ENCODE measurements at regions not wholly inside any gene's neighbourhood (a gene's known extent, or its start where the extent isn't known, plus 50 kb on each side); places are given as distances from the start of the nearest gene placed in this dataset.
"Not testable (repeated sequence)": the region's sequence is repeated elsewhere in the genome, so short reads cannot be mapped to it uniquely, and the experiment has no call there.

DNA sequence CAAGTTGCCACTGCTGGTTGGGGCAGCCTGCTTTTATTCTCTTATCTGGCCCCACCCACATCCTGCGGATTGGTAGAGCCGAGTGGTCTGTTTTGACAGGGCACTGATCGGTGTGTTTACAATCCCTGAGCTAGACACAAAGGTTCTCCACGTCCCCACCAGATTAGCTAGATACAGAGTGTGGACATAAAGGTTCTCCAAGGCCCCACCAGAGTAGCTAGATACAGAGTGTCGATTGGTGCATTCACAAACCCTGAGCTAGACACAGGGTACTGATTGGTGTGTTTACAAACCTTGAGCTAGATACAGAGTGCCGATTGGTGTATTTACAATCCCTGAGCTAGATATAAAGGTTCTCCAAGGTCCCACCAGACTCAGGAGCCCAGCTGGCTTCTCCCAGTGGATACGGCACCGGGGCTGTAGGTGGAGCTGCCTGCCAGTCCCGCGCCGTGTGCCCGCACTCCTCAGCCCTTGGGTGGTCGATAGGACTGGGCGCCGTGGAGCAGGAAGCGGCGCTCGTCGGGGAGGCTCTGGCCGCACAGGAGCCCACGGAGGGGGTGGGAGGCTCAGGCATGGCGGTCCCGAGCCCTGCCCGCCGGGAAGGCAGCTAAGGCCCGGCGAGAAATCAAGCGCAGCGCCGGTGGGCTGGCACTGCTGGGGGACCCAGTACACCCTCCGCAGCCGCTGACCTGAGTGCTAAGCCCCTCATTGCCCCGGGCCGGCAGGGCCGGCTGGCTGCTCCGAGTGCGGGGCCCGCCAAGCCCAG, 157.8 kb upstream of the PPP1R3A start:
- not testable (repeated sequence) for DNase-seq

DNA sequence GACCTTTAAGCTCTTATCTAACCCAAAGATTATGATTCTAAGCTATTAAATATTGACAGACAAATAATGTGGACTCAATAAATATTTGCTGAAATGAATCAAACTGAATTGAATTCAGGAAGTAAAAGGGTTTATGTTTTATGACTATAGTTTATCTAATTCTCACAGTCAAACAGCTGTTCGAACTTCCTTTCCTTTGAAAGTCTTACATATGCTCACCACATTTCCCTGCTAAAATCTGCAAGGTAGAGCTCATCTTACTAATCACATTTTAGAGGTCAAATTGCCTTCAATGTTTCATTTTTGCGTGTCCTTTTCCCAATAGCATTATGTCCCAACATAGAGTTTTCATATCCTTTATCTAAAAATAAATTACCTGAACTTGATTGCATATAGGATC, 154.9 kb upstream of the PPP1R3A start:
- DNase-seq = no peak

DNA sequence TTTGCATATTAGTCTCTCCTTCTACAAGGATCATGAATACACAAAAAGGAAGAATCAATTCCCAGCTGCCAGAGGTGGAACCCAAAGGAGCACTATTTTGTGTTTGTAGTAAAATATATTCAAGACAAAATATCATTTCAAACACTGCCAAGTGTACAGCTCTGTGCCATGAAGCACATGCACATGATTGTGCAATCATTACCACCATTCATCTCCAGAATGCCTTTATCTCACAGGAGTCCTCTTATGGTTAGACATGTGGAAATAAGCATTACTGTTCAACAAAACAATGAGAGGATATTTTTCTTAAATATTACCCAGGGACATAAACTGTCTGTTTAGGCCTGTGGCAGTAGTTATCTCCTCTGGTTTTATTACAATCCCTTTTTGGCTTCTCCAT, 151.4 kb upstream of the PPP1R3A start:
- DNase-seq = no peak

DNA sequence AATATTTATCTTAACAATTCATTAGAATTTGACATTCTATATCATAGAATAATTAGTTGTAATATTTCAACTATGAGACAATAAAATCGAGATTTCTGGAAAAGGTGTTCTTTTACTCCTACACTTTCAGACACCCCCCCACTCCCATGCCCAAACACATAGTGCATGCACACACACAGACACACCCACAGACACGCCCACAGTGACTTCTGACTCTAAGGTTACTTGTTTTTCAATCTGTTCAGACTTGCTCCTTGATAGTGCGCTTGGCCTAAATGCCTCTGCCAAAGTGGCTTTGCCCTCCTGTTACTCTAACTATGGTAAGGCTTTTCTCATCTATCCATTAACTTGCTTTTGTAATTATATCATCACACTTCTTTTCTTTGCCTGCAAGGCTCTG, 144.0 kb upstream of the PPP1R3A start:
- DNase-seq = no peak

DNA sequence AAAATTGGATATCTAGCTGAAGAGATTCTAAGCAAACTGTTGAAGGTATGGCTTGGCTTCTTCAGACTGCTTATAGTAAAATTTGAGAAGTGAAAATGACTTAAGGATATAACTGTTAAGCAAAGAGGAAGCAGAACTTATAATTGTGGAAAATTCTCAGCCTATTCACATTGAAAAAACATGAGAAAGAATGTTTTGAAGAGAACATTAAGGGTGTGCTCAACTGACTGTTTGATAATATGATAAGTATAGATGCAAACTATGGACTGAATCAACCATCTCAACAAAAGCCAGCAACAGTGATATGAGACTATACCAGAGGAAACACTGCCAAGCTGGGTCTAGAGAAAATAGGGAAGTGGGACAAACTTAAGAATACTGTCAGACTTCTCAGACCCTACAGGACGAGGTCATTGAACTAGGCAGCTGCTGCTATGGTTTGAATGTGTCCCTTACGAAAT, 133.1 kb upstream of the PPP1R3A start:
- no peak for DNase-seq

DNA sequence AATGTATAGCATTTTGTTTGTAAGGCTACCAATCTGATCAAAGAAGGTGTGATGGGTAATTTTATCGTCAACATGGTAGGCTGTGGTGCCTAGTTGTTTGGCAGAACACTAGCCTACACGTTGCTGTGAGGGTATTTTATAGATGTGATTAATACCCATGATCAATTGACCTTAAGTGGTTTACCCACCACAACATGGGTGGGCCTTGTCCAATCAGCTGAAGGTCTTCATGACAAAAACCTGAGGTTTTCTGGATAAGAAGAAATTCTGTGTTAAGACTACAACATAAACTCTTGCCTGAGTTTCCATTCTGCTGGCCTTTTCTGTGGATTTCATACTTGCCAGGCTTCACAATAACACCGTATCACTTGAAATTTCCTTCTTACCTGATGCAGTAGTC, 131.8 kb upstream of the PPP1R3A start:
- no peak for DNase-seq

DNA sequence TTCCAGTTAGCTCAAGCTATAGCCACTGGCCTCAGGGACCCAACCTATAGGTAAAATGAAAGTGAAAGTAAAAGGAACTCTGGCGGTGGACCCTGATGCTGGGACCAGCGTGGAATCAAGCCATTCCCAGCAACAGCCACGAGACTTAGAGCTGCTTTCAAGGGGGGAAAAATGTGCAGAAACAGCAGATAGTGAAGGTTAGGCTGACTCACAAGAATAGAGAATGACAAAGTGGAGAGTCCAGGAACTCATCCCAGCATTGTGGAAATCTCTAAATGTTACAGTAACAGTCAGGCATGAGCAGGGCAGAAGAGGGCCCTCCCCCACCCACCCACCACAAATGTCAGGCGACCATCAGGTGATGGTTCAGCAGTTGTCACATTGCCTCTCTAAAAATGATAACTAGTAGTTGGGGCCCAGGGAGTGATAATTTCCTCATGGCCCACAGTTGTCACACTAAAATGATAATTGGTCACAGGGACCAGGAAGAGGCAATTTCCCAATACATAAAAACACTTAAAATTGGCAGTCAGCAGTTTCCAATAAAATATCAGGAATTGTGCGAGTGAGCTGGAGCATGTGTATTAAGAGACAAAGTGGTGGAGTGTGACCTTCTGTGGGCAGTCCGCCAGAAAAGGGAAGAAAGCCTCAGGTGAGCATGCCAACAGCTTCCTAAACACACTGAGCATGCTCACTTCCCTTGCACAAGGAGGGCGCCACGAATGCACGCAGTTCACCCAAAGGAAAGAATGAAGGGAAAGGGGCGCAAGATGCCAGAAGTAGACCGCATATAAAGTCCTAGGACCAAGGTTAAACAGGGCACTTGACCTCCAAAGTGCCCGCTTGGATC, 129.8 kb upstream of the PPP1R3A start:
- DNase-seq = peak; percentile 45

DNA sequence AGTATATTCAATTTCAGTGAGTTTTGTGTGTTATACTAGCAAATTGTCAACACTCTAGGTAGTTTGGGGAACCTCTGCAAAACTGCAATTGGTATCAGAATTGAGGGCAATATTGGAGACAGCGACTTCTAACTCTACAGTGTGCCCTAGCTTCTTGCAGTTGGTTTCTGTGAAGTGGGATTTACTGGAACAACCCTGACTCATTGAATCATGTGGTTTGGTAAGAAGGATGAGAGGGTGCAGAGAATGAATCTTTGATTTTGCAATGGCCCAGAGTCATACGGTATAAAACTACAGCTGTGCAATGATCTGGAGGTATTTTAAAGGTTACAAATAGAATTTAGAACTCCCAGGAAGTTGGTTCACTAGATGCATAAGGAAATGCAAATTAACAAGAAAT, 129.1 kb upstream of the PPP1R3A start:
- DNase-seq = no peak

DNA sequence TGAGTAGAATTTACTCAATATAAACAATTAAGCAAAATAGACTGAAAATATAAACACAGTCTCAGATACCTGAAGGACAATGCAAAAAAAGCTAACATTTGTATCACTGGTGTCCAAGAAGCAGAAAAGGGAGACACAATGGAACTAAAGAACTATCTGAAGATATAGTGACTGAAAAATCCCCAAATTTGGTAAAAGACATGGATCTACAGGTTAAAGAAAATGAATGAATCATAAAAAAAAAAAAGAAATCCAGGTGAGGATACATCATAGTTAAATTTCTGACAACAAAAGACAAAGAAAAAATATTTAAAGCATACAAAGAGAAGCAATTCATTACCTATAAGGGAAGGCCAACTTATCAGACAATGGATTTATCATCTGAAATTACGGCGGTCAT, 114.7 kb upstream of the PPP1R3A start:
- DNase-seq = no peak

DNA sequence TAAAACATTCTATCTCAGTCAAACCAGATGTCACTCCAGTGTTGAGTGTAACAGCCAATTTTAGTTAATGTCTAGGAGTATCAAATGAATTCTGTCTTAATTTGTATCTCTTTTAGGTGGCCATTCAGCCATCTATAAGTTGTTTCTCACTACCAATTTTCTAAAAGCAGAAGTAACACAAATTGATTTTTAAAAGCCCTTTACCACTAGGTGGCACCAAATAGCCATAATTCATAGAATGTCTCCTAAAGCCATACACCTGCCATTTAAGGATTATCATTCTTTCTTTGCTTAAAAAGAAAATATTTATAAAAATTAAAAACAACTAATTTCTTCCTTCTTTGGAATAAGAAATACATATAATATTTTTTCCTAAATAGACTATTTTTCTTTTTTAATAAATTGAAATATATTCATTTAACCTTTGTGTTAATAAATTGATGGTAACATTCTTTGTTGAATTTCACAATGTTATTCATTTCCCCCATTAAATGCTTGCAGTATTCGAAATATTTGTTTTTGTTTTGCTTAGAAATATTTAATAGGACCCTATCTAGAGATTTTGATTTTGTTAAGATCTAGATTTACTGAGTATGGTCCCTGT, 107.8 kb upstream of the PPP1R3A start:
- DNase-seq = peak; percentile 73

DNA sequence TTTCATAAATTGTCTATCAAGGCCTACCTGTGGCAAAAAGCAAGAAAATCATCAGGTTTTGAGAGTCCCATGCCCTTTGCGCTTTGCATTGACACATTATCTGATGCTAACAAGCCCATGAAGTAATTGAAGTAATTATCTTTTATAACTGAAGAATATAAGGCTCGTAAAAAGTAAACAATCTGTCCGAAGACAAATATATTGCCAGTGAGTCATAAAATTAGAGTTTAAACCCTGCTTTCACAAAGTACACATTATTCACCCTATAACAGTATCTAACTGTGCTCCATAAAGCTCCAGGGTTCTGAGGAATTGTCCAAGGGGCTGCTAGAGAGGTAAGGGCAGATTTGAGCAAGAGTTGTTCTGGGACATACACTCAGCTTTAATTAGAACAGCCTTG, 102.3 kb upstream of the PPP1R3A start:
- DNase-seq = no peak

DNA sequence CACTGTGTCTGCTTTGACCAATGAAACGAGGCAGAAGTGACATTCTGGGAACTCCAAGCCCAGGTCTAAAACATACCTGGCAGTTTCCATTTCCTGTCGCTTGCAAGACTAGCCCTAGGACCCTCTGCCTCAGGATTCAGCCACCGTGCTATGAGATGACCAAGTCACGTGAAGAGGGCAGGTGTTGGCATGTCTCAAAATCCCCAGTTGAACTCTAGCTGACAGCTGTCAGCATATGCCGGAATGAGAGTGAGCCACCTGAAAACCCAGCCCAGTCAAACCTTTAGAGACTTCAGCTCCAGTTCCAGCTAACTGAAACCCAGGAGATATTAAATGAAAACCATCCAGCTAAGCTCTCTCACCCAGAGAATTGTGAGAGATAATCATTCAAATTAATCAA, 89.9 kb upstream of the PPP1R3A start:
- DNase-seq = peak; percentile 26

DNA sequence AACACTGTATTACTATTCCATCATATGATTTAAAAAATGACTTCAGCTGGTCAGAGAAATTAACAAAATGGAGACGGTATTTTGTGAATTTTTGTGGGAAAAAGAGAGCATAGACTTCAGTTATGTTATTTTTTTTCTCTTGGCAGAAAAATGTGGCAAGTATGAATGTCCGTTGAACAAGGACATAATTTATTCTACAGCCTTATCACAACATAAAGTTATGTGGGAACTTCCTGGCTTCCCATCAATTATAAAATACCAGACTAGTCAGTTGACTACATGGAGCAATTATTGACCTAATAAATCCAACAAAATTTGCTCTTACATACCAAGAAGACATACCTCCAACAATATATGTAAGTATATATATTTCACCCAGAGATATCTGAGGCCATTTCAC, 88.6 kb upstream of the PPP1R3A start:
- no peak for DNase-seq

DNA sequence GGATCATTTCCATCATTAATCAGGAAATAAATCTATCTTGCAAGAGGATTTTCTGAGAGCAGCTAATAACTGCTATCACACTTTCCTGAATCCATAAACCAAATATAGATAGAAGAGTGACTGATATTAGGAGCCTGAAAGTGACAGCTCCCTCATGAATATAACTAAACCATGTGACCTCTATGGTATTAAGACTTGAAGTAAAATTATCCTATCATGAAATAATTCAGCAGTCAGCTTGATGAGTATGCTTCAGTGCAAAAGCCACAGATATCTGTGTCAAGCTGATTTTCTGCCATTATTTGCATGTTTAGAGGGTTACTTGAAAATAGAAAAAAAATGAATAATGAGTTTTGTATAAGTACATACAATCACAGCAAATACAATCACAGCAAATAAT, 80.1 kb upstream of the PPP1R3A start:
- DNase-seq = no peak

DNA sequence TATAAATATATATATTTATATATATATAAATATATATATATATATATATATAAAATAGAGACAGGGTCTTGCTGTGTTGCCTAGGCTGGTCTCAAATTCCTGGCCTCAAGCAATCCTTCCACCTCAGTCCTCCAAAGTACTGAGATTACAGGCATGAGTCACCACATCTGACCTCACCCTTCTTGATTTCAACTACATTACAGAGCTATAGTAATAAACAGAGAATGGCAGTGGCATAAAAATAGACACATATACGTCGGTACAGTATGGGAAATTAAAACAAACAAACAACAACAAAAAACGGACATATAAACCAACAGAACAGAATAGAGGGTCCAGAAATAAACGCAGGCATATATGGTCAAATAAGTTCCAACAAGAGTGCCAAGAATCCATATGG, 77.6 kb upstream of the PPP1R3A start:
- no peak for DNase-seq

DNA sequence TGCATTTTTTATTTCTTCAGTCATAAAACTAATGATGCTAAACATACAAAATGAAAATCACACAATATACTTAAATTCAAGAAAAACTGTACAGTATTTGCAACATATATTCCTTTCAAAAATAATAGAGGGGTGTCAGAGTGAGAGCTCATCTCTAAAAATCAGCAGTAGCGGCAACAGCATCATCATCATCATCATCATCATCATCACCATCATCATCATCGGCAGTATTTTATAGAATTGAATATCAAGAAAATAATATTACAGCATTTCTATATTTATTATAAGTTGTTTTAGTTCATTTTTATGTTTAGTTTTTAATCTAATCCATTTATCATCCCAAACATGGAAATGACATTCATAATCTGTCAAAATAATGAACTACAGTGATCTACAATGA, 67.4 kb upstream of the PPP1R3A start:
- DNase-seq = no peak

DNA sequence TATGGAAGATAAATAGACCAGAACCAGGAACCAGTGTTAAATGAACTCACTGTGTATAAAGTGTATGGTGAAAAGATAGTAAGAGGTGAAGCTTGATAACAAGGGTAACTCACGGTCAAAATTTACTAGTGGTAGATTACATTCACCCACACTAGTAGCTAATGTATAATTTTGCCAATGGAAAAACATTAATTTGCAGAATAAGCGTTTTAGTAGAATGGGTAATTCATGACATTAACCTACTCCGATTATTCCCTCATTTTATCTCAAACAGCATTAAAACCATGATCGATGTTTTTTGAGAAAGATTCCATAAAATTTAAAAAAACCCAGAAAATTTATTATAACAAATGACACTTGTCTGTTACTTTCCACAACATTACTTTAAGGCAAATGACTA, 57.7 kb upstream of the PPP1R3A start:
- no peak for DNase-seq

DNA sequence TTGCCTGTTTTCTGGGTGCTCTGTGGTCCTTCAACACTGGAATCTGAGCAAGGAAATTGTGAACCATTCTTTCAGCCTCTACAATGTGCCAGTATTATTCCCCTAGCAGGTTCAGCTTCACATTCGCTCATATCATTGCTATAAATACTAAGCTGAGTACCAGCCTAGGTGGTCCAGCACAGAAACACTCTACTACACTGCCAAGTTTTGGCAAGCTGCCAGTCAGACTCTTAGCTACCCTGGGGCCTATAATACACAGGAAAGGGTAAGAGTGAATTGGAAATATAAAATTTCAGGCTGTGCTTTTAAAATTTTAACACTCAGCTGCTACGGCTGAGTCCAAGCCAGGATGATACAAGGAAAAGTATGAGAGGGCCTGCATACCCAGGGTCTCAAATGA, 49.9 kb upstream of the PPP1R3A start:
- DNase-seq = no peak

All from NCI-H774 (cell line).